ENCODE measurements at regions not wholly inside any gene's neighbourhood (a gene's known extent, or its start where the extent isn't known, plus 50 kb on each side); places are given as distances from the start of the nearest gene placed in this dataset.
"Not testable (repeated sequence)": the region's sequence is repeated elsewhere in the genome, so short reads cannot be mapped to it uniquely, and the experiment has no call there.

DNA sequence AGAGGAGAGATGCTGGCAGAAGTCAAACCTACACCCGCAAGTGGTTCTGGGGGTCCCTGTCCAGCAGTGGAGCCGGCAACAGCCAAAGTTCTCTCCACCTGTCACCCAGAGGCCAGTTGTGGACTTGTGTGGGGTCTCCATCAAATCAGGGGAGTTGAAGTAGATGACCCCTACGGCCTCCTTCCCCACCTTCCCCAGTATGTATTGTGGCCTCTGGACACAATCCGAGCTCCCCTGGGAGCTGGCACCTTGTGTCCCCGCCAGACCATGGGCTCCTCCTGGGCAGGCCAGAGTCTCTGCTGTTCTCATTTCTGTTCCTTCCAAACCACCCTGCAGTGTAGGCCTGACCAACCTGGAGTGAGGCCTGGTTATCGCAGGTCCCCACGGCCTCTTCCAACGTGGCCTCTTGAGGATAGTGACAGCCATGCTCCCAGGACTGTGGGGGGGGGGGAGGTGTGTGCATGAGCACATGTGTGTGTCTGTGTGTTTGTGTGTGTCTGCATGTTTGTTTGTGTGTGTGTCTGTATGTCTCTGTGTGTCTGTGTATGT, 246.4 kb downstream of the MATN1 start:
- DNase-seq: no peak

DNA sequence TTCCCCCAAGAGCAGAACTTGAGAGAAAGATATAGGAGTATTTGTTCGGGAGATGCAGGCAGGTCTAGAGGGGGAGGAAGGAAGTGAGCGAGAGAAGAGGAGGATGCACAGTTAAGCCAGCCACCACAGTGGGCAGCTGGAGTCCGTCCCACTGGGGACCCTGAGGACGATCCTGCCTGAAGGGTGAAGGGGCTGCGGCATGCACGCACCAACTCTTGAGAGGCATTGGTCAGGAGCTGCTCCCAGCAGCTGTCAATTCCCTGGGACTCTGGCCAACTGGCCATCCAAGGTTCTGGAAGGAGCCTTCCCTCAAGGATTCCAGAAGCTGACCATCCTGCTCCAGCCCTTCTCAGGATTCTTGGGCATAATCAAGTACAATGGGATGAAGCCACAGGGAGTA, 246.9 kb downstream of the MATN1 start:
- DNase-seq: no peak

DNA sequence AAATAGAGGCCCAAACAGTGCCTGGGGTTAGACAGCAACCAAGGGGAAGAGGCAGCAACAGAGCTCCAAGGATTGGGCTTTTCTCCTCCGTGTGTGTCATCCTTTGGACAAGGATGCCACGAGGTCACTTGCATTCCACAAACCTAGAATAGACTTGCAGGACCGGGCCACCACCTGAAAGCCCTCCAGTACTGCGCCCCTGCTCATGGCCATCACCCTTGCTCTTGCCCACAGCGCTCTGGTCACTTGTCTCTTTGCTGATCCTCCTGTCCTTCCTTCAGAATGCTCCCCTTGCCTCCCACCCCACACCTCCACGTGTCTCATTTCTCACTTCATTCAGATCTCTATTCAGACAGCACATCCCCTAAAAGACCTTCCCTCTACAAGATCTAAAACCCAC, 247.4 kb downstream of the MATN1 start:
- no peak for DNase-seq

DNA sequence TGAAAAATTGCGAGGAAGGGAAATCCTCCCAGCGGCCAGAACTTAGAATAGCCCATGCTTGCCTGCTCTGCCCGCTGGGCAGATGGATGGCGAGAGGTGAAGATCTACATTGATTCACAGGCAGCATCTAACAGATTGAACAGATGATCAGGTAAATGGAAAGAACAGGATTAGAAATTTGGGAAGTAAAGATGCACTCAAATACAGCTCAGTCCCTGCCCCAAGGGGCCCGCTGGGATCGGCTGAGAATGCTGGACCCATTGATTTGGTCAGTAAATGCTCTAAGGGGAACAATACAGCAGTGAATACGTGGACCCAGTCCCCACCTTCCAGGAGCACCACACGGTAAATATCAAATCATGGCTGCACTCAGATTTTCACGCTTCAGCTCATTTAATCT, 248.2 kb downstream of the MATN1 start:
- DNase-seq: no peak

DNA sequence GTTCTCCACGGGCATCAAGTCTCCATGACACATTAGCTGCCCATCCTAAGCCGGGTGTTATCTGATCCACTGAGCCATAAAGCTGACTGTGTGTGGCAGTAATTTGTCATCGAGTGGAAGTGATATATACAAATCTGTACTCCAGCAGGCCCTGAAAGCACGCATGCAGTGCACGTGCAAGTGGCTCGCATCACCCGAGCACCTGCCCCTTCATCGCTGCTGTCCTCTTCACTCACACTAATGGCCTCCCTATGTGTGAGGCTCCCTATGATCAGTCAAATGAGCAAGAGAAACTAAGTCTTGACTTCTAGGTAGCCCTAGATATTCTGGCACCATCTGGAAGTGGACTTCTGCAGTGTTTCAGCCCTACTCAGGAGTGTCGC, 248.6 kb downstream of the MATN1 start:
- no peak for DNase-seq

DNA sequence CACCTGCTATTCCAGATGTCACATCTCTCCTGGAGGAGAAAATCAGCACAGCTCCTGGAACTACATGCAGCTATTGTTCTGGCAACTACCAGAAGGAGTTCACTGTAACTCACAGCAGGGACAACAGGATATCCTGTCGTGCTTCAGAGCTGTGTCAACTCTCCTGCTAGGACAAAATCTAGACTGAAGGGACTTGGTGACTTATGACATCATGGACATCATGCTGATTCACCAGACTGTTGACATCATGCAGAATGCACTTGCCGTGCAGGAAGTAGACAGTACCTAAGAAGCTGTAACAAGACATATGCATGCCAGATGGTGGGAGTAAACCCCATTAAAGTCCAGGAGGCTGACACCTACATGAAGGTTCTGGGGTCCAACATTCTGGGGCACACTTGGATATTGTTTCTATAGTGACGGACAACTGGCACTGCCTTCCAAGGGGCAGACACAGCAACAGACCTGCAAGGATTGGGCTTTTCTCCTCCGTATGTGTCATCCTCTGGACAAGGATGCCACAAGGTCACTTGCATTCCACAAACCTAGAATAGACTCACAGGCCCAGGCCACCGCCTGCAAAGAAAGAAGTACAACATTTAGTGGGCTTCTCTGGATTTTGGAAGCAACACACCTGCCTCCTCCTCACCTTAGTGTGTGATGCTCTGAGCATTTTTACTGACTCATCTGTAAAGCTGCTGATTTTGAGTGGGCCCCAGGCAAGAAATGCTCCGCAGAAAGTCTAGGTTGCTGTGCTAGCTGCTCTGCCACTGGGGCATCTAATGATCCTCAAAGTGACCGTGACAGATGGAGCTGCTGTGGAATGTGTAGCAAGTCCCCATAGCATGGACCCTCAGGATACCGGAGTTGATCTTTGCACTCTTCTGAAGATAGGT, 249.2 kb downstream of the MATN1 start:
- peak; percentile 7 for DNase-seq

DNA sequence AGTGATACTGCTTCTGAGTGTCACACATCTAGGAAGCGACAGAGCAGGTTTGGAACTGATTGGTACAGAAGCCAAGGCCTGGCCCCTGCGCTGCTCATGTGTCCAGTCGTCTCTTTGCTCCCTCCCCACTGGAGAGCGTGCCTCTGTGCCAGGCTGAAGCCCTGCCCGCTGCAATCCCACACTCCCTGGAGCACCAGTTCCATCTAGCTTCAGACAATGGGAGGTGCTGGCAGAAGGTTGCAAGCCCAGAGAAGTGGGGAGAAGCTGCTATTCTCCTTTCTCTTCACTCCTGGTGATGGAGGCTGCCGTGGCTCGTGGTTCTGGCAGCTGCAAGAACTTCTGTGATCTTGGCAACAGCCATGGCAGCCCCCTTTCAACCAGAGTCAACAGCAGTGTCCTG, 250.9 kb downstream of the MATN1 start:
- no peak for DNase-seq

DNA sequence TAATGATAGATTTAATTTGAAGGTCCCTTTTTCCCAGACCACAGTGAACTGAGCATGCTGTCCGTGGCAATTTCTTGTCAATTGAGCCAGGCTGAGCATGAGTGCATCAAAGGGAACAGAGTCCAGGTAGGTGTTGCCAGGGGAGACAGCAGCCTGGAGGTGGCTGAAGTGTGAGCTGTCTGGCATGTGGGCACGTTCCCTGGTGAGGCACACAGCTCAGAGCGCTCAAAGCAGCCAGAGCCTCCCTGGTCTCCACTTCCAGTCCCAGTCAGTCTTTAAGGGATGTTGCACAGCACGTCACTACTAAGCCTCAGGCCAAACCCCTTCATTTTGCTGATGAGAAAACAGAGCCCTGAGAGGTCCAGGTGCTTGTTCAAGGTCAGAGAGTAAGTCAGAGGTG, 251.4 kb downstream of the MATN1 start:
- no peak for DNase-seq

DNA sequence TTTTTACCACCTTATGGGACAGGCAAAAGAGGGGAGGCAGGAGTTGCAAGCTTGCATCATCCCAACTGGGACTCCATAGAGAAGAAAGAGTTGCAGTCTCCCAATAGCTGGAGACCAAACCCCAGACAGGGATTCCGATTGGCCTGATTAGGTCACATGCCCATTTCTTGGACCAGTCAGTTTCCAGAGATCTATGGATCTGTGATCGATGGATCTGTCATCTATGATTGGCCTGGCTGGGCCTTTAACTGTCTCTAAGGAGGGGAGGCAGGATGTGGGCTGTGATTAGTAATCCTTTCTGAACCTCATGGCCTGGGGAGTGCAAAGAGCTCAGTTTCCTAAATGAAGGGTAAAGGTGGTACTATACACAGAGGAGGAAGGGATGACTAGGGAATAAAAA, 252.1 kb downstream of the MATN1 start:
- no peak for DNase-seq

GRCh38 chr1:30469426-30469825, 254.0 kb downstream of the MATN1 start:
- no peak for DNase-seq

DNA sequence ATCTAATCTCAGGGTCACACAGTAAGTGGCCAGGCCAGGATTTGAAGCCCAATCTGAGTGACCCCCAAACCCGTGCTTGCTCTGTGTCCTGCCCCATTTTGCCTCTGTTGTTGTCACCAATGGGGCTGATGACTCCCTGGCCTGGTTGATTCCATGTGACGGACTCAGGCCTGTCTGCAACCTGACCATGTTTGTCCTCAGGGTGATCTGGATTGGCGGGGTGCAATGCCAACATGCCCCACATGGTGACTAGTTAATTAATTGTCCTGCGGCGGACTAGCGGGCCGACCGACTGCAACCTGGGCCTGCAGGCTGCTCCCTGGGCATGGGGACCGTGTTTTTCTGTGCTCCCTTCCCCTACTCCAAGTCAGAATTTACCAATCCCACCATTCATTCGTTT, 256.3 kb downstream of the MATN1 start:
- no peak for DNase-seq

- no peak for DNase-seq
These were observed 256.8 kb downstream of the MATN1 start for GRCh38 chr1:30466610-30467009.

GRCh38 chr1:30466026-30466425, 257.4 kb downstream of the MATN1 start:
- DNase-seq: no peak

DNA sequence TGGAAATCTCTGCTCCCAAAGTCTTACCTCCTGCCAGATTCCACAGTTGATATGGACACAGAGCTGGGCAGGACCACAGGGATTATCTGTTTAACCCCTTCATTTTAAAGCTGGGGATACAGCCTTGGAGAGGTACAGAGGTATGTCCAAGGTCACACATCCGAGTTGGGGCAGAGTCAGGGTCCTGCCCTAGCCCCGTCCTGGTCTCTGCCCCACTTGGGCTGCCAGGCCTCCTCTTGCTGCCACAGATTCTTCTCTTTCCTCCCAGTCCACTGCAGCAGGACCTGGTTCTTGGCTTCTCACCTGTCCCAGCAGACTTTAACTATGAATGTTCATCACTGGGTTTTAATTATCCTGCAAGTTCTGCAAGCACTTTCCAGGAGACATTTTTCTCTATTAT, 258.3 kb downstream of the MATN1 start:
- no peak for DNase-seq

- no peak for DNase-seq
These were observed 259.2 kb downstream of the MATN1 start for GRCh38 chr1:30464187-30464617.

DNA sequence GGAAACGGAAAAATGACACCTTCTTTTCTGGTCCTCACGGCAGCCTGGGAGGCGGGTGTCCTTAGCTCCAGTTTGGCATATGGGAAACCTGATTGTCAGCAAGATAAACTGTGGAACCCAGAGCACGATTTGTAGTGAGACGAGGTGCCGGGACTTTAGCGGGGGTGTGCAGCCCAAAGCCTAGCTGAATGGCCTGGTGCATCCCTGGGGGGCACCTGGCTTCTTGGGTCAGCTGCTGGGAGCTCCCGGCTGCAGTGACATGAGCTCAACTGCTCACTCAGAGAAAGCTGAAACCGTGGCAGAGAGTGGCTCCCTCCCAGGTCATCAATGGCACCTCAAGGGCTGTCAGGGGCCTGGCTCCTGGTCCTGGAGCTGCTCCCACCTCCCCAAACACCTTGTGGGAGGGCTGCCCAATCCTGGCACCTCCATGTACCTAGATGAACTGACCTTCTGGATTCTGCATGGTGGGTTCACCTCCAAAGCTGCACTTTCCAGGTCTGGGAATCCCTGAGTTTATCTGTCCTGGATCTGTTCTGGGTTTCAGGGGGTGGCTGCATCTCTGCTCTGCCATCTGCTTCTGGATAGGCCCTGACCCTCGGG, 260.5 kb downstream of the MATN1 start:
- DNase-seq: no peak

- no peak for DNase-seq
These were observed 261.2 kb downstream of the MATN1 start for GRCh38 chr1:30462166-30462565.

GRCh38 chr1:30461640-30462039, 261.7 kb downstream of the MATN1 start:
- no peak for DNase-seq

DNA sequence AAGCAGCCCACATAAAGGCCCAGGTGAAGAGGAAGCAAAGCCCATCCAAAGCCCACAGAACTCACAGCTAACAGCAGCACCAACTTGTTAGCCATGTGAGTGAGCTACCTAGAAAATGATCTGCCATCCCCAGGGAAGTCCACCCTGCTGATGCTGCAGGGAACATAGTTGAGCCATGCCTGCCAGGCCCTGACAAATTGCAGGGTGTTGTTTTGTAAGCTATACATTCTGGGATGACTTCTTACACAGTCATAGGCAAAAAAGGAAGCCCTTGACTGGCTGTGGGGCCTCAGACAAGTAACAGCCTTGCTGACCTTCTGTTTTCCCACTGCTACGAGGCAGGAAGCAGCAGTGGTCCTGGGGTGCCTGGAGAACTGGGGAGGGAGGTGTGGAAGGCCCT, 262.7 kb downstream of the MATN1 start:
- no peak for DNase-seq

DNA sequence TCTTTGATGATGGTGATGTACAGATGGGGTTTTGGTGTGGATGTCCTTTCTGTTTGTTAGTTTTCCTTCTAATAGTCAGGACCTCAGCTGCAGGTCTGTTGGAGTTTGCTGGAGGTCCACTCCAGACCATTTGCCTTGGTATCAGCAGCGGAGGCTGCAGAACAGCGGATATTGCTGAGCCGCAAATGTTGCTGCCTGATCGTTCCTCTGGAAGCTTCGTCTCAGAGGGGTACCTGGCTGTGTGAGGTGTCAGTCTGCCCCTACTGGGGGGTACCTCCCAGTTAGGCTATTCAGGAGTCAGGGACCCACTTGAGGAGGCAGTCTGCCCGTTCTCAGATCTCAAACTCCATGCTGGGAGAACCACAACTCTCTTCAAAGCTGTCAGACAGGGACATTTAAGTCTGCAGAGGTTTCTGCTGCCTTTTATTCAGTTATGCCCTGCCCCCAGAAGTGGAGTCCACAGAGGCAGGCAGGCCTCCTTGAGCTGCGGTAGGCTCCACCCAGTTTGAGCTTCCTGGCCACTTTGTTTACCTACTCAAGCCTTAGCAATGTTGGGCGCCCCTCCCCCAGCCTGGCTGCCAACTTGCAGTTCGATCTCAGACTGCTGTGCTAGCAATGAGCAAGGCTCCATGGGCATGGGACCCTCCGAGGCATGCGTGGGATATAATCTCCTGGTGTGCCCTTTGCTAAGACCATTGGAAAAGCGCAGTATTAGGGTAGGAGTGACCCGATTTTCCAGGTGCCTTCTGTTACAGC, 264.5 kb downstream of the MATN1 start:
- DNase-seq: not testable (repeated sequence)

DNA sequence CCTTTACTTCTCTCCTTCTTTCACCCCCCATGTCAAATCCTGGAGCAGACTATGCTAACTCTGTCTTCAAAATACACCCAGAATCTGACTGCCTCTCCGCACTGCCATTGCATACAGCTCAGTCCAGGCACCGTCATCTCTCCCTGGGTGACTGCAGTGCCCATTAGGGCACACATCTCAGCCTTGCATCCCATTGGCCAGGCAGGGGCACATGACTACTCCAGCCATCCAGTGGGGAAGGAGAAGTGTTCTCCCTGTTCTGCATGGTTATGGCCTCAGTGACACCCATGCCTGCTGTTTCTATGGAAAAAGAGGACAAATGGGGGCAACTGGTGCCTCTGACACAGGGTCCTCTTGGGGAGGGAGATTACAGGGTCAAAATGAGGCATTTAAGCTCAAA, 270.5 kb downstream of the MATN1 start:
- no peak for DNase-seq

GRCh38 chr1:30452170-30452569, 271.2 kb downstream of the MATN1 start:
- no peak for DNase-seq

GRCh38 chr1:30451532-30452125, 271.8 kb downstream of the MATN1 start:
- no peak for DNase-seq

Measured in EL (cell line).